GM19035 (cell line): ENCODE measurements at regions not wholly inside any gene's neighbourhood (a gene's known extent, or its start where the extent isn't known, plus 50 kb on each side); places are given as distances from the start of the nearest gene placed in this dataset.
"Not testable (repeated sequence)": the region's sequence is repeated elsewhere in the genome, so short reads cannot be mapped to it uniquely, and the experiment has no call there.

Source experiments
- ATAC-seq: cut with Tn5 transposase; IDR thresholded peaks from one replicate; pipeline ENCODE4 v1.9.1; 2021; ENCODE audit not compliant: unreplicated experiment

GRCh38 chr1:65527190-65527589, 106.7 kb downstream of the LEPR start:
- ATAC-seq, result no peak

- no peak for ATAC-seq
Measured at GRCh38 chr1:65527707-65528503, 107.4 kb downstream of the LEPR start.

- no peak for ATAC-seq
Measured at GRCh38 chr1:65531972-65532570, 111.6 kb downstream of the LEPR start.

- ATAC-seq, result no peak
Measured at GRCh38 chr1:65535981-65536380, 115.5 kb downstream of the LEPR start.

GRCh38 chr1:65538086-65538485, 117.6 kb downstream of the LEPR start:
- no peak for ATAC-seq

GRCh38 chr1:65538664-65539063, 118.2 kb downstream of the LEPR start:
- no peak for ATAC-seq

- no peak for ATAC-seq
Measured at GRCh38 chr1:65539266-65540131, 119.0 kb downstream of the LEPR start.

GRCh38 chr1:65541161-65541560, 120.7 kb downstream of the LEPR start:
- ATAC-seq, result no peak

- ATAC-seq, result no peak
Measured at GRCh38 chr1:65541865-65542264, 121.4 kb downstream of the LEPR start.

- not testable (repeated sequence) for ATAC-seq
Measured at GRCh38 chr1:65542592-65542991, 122.1 kb downstream of the LEPR start.

GRCh38 chr1:65550306-65551010, 130.0 kb downstream of the LEPR start:
- ATAC-seq, result not testable (repeated sequence)

GRCh38 chr1:65552484-65552883, 132.0 kb downstream of the LEPR start:
- not testable (repeated sequence) for ATAC-seq

- ATAC-seq, result not testable (repeated sequence)
Measured at GRCh38 chr1:65554086-65554764, 133.8 kb downstream of the LEPR start.

- ATAC-seq, result no peak
Measured at GRCh38 chr1:65554829-65555228, 134.4 kb downstream of the LEPR start.

- ATAC-seq, result no peak
Measured at GRCh38 chr1:65558215-65558614, 137.7 kb downstream of the LEPR start.

- no peak for ATAC-seq
Measured at GRCh38 chr1:65564493-65564892, 144.0 kb downstream of the LEPR start.

- ATAC-seq, result no peak
Measured at GRCh38 chr1:65568285-65568684, 147.8 kb downstream of the LEPR start.

GRCh38 chr1:65572701-65573421, 152.4 kb downstream of the LEPR start:
- no peak for ATAC-seq

GRCh38 chr1:65577278-65577677, 156.8 kb downstream of the LEPR start:
- ATAC-seq, result no peak

GRCh38 chr1:65577982-65578381, 157.5 kb downstream of the LEPR start:
- ATAC-seq, result not testable (repeated sequence)
